ENCODE measurements at regions not wholly inside any gene's neighbourhood (a gene's known extent, or its start where the extent isn't known, plus 50 kb on each side); places are given as distances from the start of the nearest gene placed in this dataset.

GRCh38 chr4:163582703-163583102 is 88.2 kb downstream of the TMA16 start:
- DNase-seq (ENCODE audit: low read depth in 2 of 2) = no peak

DNA sequence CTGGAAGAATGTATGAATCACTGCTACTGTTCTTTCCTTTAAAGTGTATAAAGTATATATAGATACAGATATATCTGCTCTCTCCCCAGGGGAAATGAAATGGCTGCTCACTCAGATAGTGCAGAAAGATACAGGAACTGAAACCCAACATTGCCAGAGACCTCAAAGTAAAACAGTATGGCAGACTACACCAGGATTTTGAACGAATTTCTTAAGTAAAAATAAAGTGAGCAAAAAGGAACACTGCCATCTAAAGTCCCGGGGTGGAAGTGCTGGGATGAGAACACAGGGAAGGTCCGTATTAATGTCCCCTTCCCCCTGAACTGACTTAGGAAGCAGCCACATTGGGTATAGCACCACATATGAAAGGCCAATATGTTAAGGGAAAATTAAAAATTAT is 93.4 kb downstream of the TMA16 start:
- DNase-seq (ENCODE audit: low read depth in 2 of 2) = no peak

GRCh38 chr4:163588532-163588931 is 94.0 kb downstream of the TMA16 start:
- DNase-seq (ENCODE audit: low read depth in 2 of 2) = no peak

DNA sequence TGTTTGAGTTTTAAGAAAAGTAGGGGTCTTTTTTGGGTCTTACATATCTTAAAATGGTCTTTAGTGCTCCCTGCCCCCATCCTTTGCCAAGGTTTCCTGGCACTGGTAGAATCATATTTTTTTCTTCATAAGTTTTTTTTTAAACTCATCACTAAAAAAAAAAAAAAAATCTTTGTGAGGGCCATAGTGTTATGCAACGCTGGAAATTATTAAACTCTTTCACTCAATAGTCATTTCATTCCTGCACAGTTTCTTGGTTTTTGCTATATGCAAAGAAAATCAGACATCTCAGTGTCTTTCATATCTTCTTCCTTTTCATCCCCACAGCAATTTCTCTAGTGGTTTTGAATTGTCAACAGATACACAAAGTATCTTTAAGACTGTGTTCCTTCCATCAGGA is 95.6 kb downstream of the TMA16 start:
- no peak for DNase-seq (ENCODE audit: low read depth in 2 of 2)

DNA sequence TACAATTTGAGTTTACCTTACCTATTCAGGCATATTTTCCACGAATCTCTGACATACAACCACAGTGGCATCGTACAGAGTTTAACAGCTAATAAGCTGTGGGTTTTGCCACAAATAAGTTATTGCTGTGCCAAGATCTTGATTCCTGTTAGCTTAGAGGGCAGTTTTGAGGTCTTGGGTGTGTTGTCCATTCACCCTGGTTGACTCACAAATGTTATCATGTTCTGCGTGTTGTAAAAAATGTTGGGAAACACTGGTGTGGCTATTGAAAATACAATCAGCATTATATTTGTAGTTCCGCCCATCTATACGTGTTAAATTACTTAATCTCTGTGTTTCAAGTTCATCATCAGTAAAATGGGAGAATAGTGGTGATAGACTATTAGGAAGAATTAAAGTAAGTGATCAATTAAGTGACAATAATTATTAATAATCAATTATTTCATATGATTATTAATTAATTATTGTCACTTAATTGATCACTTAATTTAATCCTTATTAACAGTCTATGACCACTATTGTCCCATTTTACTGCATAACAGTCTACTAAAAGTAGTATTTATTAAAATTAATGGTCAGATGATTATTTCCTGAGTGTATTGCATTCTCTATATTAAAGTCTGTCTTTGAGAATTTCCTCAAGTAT is 96.3 kb downstream of the TMA16 start:
- no peak for DNase-seq (ENCODE audit: low read depth in 2 of 2)

GRCh38 chr4:163591614-163592020 is 97.1 kb downstream of the TMA16 start:
- no peak for DNase-seq (ENCODE audit: low read depth in 2 of 2)

DNA sequence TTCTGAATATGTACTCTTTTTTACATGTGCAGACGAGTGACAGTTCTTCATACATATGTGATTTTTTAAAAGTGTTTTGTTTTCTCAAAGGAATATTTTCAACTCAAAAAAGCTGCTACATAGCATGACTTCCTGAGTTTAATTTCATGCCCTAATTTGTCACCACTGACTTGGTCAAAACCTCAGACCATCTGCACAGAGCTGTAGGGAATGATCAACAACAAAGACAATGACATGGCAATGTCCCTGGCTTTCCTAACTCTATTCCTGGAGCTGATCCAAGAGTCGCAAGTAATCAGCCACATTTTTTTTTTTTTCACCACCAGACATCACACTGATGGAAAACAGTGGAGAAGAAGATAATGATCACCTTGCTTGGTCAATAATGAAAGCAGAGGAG is 97.7 kb downstream of the TMA16 start:
- DNase-seq (ENCODE audit: low read depth in 2 of 2) = no peak

GRCh38 chr4:163595580-163595979 is 101.1 kb downstream of the TMA16 start:
- DNase-seq (ENCODE audit: low read depth in 2 of 2) = no peak

GRCh38 chr4:163598028-163598427 is 103.5 kb downstream of the TMA16 start:
- DNase-seq (ENCODE audit: low read depth in 2 of 2) = no peak

- no peak for DNase-seq (ENCODE audit: low read depth in 2 of 2)
These were observed 104.0 kb downstream of the TMA16 start for GRCh38 chr4:163598489-163598888.

DNA sequence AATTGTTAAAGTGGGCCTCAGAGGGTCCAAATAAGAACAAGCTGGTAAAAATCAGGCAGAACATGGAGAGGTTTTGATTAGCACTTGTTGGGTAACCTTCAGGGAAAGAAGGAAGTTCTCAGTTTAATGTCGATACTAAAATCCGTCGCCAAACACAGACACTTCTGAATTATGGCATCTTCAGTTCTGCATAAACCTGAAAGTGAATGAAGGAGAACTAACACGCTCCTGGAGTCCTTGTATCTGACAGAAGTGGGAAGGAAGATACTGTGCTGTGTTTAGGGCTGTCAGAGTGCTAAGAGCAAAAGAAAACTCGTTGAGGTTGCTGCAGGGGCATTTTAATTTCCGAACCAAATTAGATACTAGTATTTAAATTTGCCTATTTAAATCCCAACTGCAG is 106.2 kb downstream of the TMA16 start:
- DNase-seq (ENCODE audit: low read depth in 2 of 2) = no peak

DNA sequence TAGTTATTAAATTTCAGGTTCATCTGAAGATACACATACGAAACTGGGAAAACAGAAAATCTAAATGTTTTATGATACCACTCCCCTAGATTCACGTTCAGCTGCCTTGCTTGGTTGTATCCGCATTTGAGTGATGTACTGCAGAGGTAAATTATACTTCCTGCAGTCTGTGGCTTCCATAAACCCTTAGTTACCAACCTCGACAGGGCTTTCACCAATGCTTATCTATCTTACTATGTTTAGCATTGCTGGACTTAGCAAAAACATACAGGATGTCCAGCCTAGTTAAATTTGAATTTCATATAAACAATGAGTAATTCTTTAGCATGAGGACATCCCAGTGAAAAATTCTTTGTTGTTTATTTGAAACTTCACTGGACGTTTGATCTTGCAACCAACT is 108.8 kb downstream of the TMA16 start:
- no peak for DNase-seq (ENCODE audit: low read depth in 2 of 2)

GRCh38 chr4:163606896-163607691 is 112.6 kb downstream of the TMA16 start:
- no peak for DNase-seq (ENCODE audit: low read depth in 2 of 2)

- no peak for DNase-seq (ENCODE audit: low read depth in 2 of 2)
These were observed 114.5 kb downstream of the TMA16 start for GRCh38 chr4:163609019-163609418.

GRCh38 chr4:163610648-163611047 is 116.2 kb downstream of the TMA16 start:
- no peak for DNase-seq (ENCODE audit: low read depth in 2 of 2)

DNA sequence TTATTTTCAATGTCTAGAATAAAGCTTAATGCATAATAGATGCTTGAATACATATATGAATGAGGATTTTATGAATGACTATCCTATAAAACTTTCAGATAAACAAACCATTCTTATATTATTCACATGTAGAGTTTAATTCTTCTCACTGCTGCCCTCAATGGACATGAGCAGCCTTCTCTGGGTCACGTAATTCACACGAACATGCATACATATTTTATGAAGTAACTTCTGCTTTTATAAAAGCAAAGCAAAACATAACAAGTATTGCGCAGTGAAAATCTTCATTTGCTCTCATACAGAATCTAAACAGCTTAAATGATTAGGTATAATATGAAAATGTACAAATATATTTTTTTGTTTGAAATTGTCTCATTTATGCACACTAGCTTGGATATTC is 116.7 kb downstream of the TMA16 start:
- no peak for DNase-seq (ENCODE audit: low read depth in 2 of 2)

DNA sequence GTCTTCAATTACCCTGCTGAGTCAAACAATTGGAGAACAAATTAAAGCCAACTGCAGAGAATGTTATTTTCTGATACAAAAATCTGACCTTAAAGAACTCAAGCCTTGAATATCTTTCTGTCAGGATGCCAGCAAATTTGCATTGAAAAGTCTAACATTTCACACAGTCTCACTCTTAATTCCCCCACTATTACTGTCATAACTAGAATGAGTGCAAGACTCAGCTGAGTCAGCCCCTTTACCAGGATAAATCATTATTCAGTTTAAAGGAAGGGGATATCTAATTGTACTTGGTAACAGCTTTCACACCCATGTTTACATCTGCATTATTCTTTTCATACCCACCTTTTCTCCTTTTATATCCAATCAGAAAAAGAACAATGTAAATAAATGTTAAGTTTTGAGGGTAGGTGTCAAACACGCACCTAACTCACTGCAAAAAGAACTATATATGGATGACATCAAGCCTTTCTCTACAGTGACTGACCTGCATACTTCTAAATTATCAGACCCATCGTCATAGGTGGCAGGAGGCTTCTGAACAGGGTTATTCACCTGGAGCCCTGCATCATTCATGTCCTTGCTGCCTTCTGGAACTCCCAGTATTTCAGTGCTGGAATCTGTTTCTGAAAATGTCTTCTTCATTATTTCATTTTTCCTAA is 117.4 kb downstream of the TMA16 start:
- no peak for DNase-seq (ENCODE audit: low read depth in 2 of 2)

DNA sequence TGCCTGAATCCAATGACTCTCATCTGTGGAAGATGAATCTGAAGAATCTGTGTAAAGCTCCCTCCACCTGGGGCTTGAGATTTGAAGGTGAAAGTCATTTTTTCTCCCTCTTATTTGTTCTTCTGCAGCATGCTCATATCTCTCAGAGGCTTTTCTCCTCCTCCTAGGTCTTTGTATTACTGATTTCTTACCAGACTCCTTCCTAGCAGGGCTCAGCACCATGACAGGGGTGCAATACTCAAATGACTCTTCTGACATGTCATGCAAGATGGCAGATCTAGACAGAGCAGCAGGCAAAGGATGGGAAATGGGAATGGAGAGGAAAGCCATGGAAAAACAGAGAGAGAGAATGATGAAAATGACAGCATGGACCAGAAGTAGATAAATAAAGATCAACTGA is 118.3 kb downstream of the TMA16 start:
- no peak for DNase-seq (ENCODE audit: low read depth in 2 of 2)

- no peak for DNase-seq (ENCODE audit: low read depth in 2 of 2)
These were observed 118.9 kb downstream of the TMA16 start for GRCh38 chr4:163613383-163613782.

- DNase-seq (ENCODE audit: low read depth in 2 of 2) = no peak
These were observed 120.4 kb downstream of the TMA16 start for GRCh38 chr4:163614866-163615265.

GRCh38 chr4:163618845-163619244 is 124.4 kb downstream of the TMA16 start:
- no peak for DNase-seq (ENCODE audit: low read depth in 2 of 2)

DNA sequence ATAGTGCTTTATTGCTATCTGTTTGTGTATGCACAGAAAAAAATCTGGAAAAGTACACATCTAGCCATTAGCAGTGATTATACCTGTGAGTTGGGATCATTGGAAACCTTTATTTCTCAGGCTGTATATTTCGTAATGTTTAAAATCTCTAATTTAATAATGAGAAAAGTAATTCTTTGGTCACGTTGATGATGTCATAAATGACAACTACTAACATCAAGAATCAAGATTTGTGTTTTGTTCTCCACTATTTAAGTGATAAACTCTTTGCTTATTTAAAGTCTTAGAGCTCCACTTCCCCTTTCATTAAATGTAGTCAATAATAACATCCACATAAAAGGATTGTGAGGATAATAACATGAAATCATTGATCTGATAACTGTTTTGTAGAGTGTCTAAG is 126.2 kb downstream of the TMA16 start:
- DNase-seq (ENCODE audit: low read depth in 2 of 2) = no peak

GRCh38 chr4:163621821-163622220 is 127.3 kb downstream of the TMA16 start:
- no peak for DNase-seq (ENCODE audit: low read depth in 2 of 2)
